GM21367 (cell line): ENCODE measurements at regions not wholly inside any gene's neighbourhood (a gene's known extent, or its start where the extent isn't known, plus 50 kb on each side); places are given as distances from the start of the nearest gene placed in this dataset.
"Not testable (repeated sequence)": the region's sequence is repeated elsewhere in the genome, so short reads cannot be mapped to it uniquely, and the experiment has no call there.

ENCODE experiments used
- ATAC-seq: cut with Tn5 transposase; IDR thresholded peaks from one replicate; pipeline ENCODE4 v1.9.1; 2021; ENCODE audit not compliant: unreplicated experiment

DNA sequence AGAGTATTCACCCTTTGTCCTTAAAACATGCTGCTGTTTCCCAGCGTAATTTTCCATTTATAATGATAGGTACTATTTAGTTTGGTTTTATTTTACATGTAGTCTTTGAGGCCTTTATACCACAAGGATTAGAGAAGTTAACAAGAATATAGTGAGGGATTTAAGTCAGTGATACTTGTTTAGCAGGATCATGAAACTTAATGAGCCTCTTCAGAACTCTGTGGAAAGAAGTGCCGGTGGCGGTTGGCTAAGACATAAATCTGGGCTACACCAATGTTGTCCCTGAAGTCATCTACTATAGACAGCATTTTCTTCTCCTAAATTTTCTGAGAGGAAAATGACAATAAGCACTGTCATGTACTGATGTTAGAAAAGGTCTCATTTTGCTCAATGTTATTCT is 1226.0 kb upstream of the SEL1L start:
- ATAC-seq = no peak

GRCh38 chr14:82766123-82766522 is 1232.5 kb upstream of the SEL1L start:
- no peak for ATAC-seq

DNA sequence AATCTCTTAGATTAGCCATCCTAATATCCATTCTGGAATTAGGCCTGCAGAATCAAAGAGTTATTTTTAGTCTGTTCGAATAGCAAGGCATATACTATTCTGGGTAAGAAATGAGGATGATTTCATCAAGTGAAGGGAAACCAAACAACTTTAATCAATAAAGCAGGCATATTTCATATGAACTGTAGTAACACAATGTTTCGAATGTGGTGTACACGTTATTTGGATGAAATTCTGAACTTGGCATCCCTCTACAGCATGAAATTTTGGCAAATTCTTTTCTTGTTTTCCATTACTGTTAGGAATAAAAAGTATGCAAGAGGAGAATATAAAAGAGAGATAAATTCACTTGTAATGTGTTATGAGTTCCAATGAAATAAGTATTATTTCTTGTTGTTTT is 1233.3 kb upstream of the SEL1L start:
- no peak for ATAC-seq

DNA sequence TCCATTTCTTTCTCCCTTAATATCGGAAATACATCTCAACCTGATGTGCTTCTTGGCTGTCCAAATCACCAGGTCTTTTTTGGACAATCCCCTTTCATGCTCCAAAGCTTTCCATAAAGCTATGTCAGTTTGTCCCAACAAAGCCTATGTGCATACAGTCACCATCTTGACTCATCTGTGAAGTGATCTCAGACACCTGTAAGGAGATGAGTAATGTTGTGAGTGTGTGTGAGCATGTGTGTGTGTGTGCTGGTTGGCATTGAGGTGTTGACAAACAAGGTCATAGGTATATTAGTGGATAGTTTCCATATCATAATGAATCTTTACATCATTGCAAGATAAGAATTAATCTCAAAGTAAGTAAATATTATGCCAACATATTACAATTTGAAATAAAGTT is 1243.3 kb upstream of the SEL1L start:
- ATAC-seq = no peak

- no peak for ATAC-seq
These were observed 1244.4 kb upstream of the SEL1L start for GRCh38 chr14:82778008-82778590.

DNA sequence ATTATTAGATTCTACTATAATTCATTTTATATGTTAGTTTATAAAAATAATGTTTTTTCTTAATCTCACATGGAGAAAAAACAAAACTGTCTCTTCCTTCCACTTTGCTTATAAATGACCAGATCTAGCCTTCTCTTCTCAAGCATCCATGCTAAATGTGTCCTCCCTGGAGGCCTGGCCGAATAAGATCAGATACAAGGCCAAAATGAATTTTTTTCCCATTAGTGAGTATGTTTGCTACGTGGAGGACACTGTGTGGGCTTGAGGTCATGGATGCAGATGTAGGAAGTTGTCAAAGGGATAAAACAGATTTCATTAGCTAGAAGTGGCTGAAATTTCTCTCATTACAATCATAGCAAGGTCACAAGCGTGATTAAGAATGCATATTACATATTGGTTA is 1244.9 kb upstream of the SEL1L start:
- no peak for ATAC-seq

GRCh38 chr14:82779301-82779700 is 1245.6 kb upstream of the SEL1L start:
- ATAC-seq = no peak

- no peak for ATAC-seq
These were observed 1252.3 kb upstream of the SEL1L start for GRCh38 chr14:82785756-82786482.

GRCh38 chr14:82786483-82786880 is 1252.8 kb upstream of the SEL1L start:
- ATAC-seq = no peak

DNA sequence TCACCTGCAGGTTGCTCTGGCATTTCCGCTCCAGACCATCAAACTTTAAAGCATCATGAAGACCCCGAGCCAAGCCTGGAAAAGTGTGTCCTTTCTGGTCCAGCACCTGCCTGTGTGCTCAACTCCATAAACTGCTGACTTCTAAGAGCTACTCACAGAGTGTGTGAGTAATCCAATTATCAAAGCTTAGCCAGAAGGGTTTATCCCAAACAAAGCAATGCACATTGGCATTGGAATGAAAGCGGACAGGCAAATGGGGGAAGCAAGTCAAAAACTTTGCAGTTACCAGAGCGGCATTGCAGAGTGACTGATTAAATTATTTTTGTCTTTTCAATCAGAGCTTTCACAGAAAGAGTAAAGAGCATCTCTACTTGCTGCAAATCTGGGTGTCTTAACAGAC is 1262.4 kb upstream of the SEL1L start:
- no peak for ATAC-seq

DNA sequence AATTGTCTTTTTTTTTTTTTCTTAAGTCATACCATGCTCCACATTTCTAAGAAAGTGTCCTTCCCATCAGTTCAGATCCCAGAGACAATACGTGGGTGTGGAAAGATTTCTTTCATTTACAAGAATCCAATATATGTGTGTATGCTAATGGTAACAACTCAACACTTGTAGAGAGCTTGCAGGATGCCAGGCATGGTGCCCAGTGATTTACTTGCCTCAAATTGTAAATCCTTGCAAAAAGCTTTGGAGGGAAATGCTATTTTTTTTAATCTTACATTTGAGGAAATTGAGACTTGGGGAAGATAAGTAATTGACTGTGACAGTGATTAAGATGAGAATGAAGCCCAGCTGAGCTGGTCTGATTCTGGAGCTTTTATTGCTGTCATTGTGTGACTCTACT is 1264.6 kb upstream of the SEL1L start:
- ATAC-seq = no peak

GRCh38 chr14:82805892-82806825 is 1272.5 kb upstream of the SEL1L start:
- no peak for ATAC-seq

GRCh38 chr14:82811246-82811645 is 1277.6 kb upstream of the SEL1L start:
- ATAC-seq = no peak

GRCh38 chr14:82814339-82814738 is 1280.7 kb upstream of the SEL1L start:
- not testable (repeated sequence) for ATAC-seq

DNA sequence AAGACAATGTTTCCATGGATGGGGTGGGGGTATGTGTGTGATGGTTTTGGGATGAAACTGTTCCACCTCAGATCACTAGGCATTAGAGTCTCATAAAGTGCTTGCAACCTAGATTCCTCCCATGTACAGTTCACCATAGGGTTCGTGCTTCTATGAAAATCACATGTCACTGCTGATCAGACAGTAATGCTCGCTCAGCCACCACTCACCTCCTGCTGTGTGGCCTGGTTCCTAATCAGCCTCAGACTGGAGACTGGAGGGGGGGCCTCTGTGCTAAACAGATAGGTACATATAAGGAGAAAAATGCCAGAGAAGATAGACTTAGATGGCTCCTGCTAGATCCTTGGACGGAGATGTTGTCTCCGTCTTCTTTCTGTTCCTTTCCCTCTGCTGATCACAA is 1296.9 kb upstream of the SEL1L start:
- ATAC-seq = no peak

DNA sequence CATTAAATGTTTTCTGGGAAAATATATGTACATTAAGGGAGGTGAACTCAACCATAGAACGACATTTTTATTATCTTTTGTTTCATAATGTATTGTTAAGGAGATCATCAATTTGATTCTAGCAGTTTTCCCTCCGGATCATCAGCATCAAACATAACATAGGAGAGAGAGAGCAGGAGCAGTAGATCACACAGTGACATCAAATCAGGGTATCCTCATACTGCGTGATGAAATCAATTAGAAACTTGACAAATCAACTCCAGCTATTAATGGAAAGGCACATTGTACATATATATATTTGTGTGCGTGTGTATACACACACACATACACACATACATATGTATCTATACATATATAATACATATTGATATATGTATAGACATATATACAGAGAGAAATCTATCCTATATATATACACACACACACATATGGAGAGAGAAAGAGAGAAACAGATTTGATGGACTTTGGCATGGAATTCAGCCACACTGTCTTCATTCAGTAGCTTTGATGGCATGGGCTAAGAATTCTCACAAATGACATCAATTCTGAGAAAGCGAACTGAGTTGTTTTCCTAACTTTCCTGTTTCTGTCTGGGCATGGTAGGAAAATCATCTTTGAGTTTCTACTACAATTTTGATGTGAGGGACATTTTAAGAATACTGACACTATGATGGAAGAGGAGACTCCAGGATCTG is 1302.8 kb upstream of the SEL1L start:
- no peak for ATAC-seq

DNA sequence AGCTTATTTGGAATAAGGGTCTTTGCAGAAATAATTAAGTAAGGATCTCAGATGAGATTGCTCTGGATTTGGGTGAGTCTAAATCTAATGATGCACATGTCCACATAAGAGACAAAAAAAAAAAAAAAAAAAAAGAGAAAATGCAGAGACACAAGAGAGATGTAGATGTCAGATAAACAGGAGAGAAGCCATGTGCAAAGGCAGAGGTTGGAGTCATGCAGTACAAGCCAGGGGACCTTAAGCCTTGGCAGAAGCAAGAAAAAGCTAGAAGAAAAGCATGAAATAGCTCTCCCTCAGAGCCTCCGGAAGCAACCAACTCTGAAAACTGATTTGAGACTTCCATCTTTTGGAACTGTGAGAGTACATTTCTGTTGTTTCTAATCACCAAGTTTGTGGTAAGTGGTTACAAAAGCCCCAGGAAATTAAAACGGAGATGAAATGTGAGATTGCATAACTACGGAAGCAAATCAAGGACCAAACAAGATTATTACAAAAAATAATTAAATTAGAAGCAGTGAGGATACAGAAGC is 1304.0 kb upstream of the SEL1L start:
- ATAC-seq = no peak

DNA sequence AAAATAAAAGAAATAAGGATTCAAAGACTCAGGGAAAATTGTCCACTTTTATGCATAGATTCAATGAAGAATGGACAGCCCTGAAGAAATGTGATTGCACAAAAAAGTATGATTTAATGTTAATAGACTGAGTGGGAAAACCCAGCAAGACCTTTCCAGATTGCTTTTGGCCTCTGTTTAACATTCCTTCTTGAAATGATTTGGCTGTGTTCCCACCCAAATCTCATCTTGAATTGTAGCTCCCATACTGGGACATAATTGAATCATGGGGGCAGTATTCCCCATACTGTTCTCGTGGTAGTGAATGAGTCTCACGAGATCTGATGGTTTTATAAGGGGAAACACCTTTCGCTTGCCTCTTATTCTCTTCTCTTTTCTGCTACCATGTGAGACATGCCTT is 1316.9 kb upstream of the SEL1L start:
- ATAC-seq = no peak

GRCh38 chr14:82854131-82854530 is 1320.5 kb upstream of the SEL1L start:
- no peak for ATAC-seq

GRCh38 chr14:82854901-82855300 is 1321.2 kb upstream of the SEL1L start:
- ATAC-seq = no peak

DNA sequence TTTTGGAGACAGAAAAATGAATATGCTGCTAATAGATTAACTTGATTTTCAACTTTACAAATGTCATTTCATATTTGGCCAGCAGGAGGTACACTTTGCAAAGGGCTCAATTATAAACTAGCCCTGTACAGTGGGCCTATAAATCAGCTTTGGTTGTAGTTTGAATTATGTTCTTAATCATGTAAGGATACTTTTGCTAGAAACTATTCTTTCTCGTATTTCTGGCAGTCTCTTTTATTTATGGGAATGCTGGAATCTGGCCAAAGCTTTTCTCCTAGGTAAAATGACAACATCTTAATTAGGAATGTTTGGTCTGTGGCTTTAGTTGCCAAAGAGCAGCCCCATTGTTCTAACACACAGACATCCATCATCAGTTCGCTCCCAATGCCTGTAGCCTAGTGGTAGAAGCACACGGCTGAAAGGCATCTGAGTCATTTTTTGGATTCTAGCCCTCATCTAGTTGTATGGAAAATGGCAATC is 1322.3 kb upstream of the SEL1L start:
- ATAC-seq = no peak
